HEK293 (cell line): ENCODE measurements at regions not wholly inside any gene's neighbourhood (a gene's known extent, or its start where the extent isn't known, plus 50 kb on each side); places are given as distances from the start of the nearest gene placed in this dataset.

ENCODE experiments used
- CTCF ChIA-PET: fragments of 350-600 bp; formaldehyde crosslinking; extraction: SDS; loops from one replicate; lab custom pipeline; 2021; ENCODE audit warnings: antibody characterized with exemption; lab: Yijun Ruan, JAX
- POLR2A ChIA-PET: fragments of 300-600 bp; formaldehyde crosslinking; extraction: SDS; loops from one replicate; lab custom pipeline; 2020; ENCODE audit warnings: antibody characterized with exemption, inconsistent platforms; lab: Yijun Ruan, JAX
- H3K27ac ChIP-seq: fragments of 200-500 bp; sonication (Bioruptor generic); 2 replicates; pipeline ENCODE4 v1.5.1; 2014; ENCODE audit warnings: low read depth, low read length, control low read depth, inconsistent platforms; ENCODE audit errors: extremely low read depth
- H3K36me3 ChIP-seq, 2 experiments: fragments of 200-500 bp in 1 of 2; sonication (Bioruptor generic) in 1 of 2; 1 replicate in 1 of 2; 2 replicates in 1 of 2; pipeline ENCODE4 v1.5.1; 2014 to 2017; ENCODE audit warnings: inconsistent platforms in 2 of 2, low read length in 2 of 2; ENCODE audit not compliant: control insufficient read depth in 2 of 2, insufficient read depth in 1 of 2
- H3K4me1 ChIP-seq: fragments of 200-500 bp; sonication (Bioruptor generic); 2 replicates; pipeline ENCODE4 v1.5.1; 2014; ENCODE audit warnings: mild to moderate bottlenecking, low read length, inconsistent platforms; ENCODE audit not compliant: control insufficient read depth, insufficient read depth
- H3K4me3 ChIP-seq: 2 replicates; pipeline ENCODE4 v1.5.1; 2011; ENCODE audit warnings: low read depth, mild to moderate bottlenecking, control low read depth, low read length, moderate library complexity
- H3K9me3 ChIP-seq: fragments of 200-500 bp; sonication (Bioruptor generic); 2 replicates; pipeline ENCODE4 v1.5.1; 2014; ENCODE audit warnings: low read depth, low read length, inconsistent platforms; ENCODE audit not compliant: control insufficient read depth, insufficient read depth
- ATF2 ChIP-seq: fragments of 450-650 bp; formaldehyde crosslinking; IDR thresholded peaks from 2 replicates; pipeline ENCODE4 v1.5.1; 2016; ENCODE audit warnings: missing biosample characterization, missing genetic modification characterization, low read depth
- IKZF3 ChIP-seq: fragments of 450-650 bp; IDR thresholded peaks from 2 replicates; pipeline ENCODE4 v1.5.0; 2018; ENCODE audit warnings: missing biosample characterization, mild to moderate bottlenecking, missing genetic modification characterization, moderate library complexity
- KLF1 ChIP-seq: fragments of 450-650 bp; formaldehyde crosslinking; IDR thresholded peaks from 2 replicates; pipeline ENCODE4 v1.5.1; 2016; ENCODE audit warnings: missing biosample characterization, missing genetic modification characterization
- KLF9 ChIP-seq: fragments of 450-650 bp; formaldehyde crosslinking; IDR thresholded peaks from 2 replicates; pipeline ENCODE4 v1.5.1; 2016; ENCODE audit warnings: missing biosample characterization, missing genetic modification characterization, low read depth
- MEIS1 ChIP-seq: sonication (generic); formaldehyde crosslinking; IDR thresholded peaks from 2 replicates; pipeline ENCODE4 v1.8.1; 2022; ENCODE audit warnings: missing genetic modification reagents, mild to moderate bottlenecking, borderline replicate concordance
- OVOL3 ChIP-seq: fragments of 450-650 bp; formaldehyde crosslinking; IDR thresholded peaks from 2 replicates; pipeline ENCODE4 v1.5.1; 2016; ENCODE audit warnings: missing biosample characterization, missing genetic modification characterization
- ZBTB20 ChIP-seq: fragments of 450-650 bp; formaldehyde crosslinking; IDR thresholded peaks from 2 replicates; pipeline ENCODE4 v1.5.1; 2016; ENCODE audit warnings: missing biosample characterization, missing genetic modification characterization
- ZFP3 ChIP-seq: fragments of 450-650 bp; formaldehyde crosslinking; IDR thresholded peaks from 2 replicates; pipeline ENCODE4 v1.5.1; 2016; ENCODE audit warnings: low read depth, missing biosample characterization, missing genetic modification characterization
- ZFP41 ChIP-seq: fragments of 450-650 bp; formaldehyde crosslinking; IDR thresholded peaks from 2 replicates; pipeline ENCODE4 v1.5.1; 2016; ENCODE audit warnings: missing biosample characterization, missing genetic modification characterization, borderline replicate concordance
- ZNF146 ChIP-seq: fragments of 450-650 bp; formaldehyde crosslinking; IDR thresholded peaks from 2 replicates; pipeline ENCODE4 v1.5.1; 2016; ENCODE audit warnings: missing biosample characterization, missing genetic modification characterization
- ZNF221 ChIP-seq: fragments of 450-650 bp; formaldehyde crosslinking; IDR thresholded peaks from 2 replicates; pipeline ENCODE4 v1.5.1; 2017; ENCODE audit warnings: missing biosample characterization, missing genetic modification characterization, borderline replicate concordance
- ZNF24 ChIP-seq: fragments of 450-650 bp; formaldehyde crosslinking; IDR thresholded peaks from 2 replicates; pipeline ENCODE4 v1.5.1; 2016; ENCODE audit warnings: missing biosample characterization, missing genetic modification characterization
- ZNF248 ChIP-seq: fragments of 450-650 bp; formaldehyde crosslinking; IDR thresholded peaks from 2 replicates; pipeline ENCODE4 v1.5.1; 2017; ENCODE audit warnings: missing biosample characterization, missing genetic modification characterization
- ZNF311 ChIP-seq: fragments of 450-650 bp; formaldehyde crosslinking; IDR thresholded peaks from 2 replicates; pipeline ENCODE4 v1.5.1; 2017; ENCODE audit warnings: missing biosample characterization, missing genetic modification characterization, borderline replicate concordance
- ZNF585B ChIP-seq: fragments of 450-650 bp; formaldehyde crosslinking; IDR thresholded peaks from 2 replicates; pipeline ENCODE4 v1.5.1; 2016; ENCODE audit warnings: missing biosample characterization, missing genetic modification characterization
- ZNF623 ChIP-seq: fragments of 450-650 bp; formaldehyde crosslinking; IDR thresholded peaks from 2 replicates; pipeline ENCODE4 v1.5.1; 2016; ENCODE audit warnings: missing biosample characterization, missing genetic modification characterization
- ZNF645 ChIP-seq: fragments of 450-650 bp; formaldehyde crosslinking; IDR thresholded peaks from 2 replicates; pipeline ENCODE4; 2016; ENCODE audit warnings: missing biosample characterization, missing genetic modification characterization
- ZNF692 ChIP-seq: fragments of 450-650 bp; formaldehyde crosslinking; IDR thresholded peaks from 2 replicates; pipeline ENCODE4 v1.5.1; 2016; ENCODE audit warnings: missing biosample characterization, missing genetic modification characterization
- ZNF707 ChIP-seq: fragments of 450-650 bp; formaldehyde crosslinking; IDR thresholded peaks from 2 replicates; pipeline ENCODE4 v1.5.1; 2016; ENCODE audit warnings: missing biosample characterization, missing genetic modification characterization

GRCh38 chr12:119247007-119247719 lies 68.4 kb downstream of the HSPB8 start:
- ChIA-PET POLR2A (no interaction called here), CTCF (interaction anchor here (0.7 to 1.0 kb wide), 2 partner anchors 16 to 210 kb away, joined by 3 to 5 read pairs; no protein-coding TSS in a partner anchor)
- no peaks in the 10 kb centered on the region for H3K4me1 ChIP-seq
- no peak overlapping the region for H3K27ac ChIP-seq
- H3K4me3 ChIP-seq = no peak overlapping the region
- no peaks in the 10 kb centered on the region for H3K36me3 ChIP-seq
- no peak for TF ChIP-seq OVOL3 (tag by site-specific recombination)
- no peak for TF ChIP-seq ZBTB20 (tag by site-specific recombination)
- no peak for TF ChIP-seq ZFP41 (tag by site-specific recombination)
- TF ChIP-seq ZNF585B = no peak
- TF ChIP-seq KLF1 (tag by site-specific recombination) = no peak
- TF ChIP-seq, all 188 proteins: peak for 0
- no peaks in the 10 kb centered on the region for H3K9me3 ChIP-seq

GRCh38 chr12:119247720-119248043 lies 69.0 kb downstream of the HSPB8 start:
- CTCF ChIA-PET = interaction anchor here (1.0 kb wide), 1 partner anchor 211 kb away, joined by 3 read pairs; no protein-coding TSS in a partner anchor
- TF ChIP-seq ZNF623 (tag by site-specific recombination) (no peak), ZNF24 (tag by site-specific recombination) (no peak), ZNF692 (tag by site-specific recombination) (no peak), ZNF248 (tag by site-specific recombination) (no peak), ATF2 (no peak), KLF9 (tag by site-specific recombination) (no peak), MEIS1 (CRISPR knock-in tag) (no peak), ZNF707 (tag by site-specific recombination) (no peak), ZFP3 (tag by site-specific recombination) (no peak)
- Histone ChIP-seq H3K9me3 (no peaks in the 10 kb centered on the region), H3K4me3 (no peak overlapping the region), H3K36me3 (no peaks in the 10 kb centered on the region), H3K4me1 (no peaks in the 10 kb centered on the region), H3K27ac (no peak overlapping the region)
- POLR2A ChIA-PET = no interaction called here

- ChIA-PET POLR2A (no interaction called here), CTCF (no interaction called here)
- H3K9me3 ChIP-seq = no peaks in the 10 kb centered on the region
These were observed 70.8 kb downstream of the HSPB8 start for GRCh38 chr12:119249383-119250155.

GRCh38 chr12:119255314-119255713 lies 76.6 kb downstream of the HSPB8 start:
- no peak for TF ChIP-seq ZNF221
- TF ChIP-seq IKZF3 (tag by site-specific recombination) = no peak
- no peak for TF ChIP-seq ZNF645 (tag by site-specific recombination)
- Histone ChIP-seq H3K27ac (no peak overlapping the region), H3K4me1 (no peaks in the 10 kb centered on the region), H3K4me3 (no peak overlapping the region), H3K36me3 (no peaks in the 10 kb centered on the region), H3K9me3 (no peaks in the 10 kb centered on the region)
- POLR2A ChIA-PET = no interaction called here
- CTCF ChIA-PET = no interaction called here

More at GRCh38 chr12:119249383-119250155, 70.8 kb downstream of the HSPB8 start:
- H3K36me3 ChIP-seq = no peaks in the 10 kb centered on the region
- no peak for TF ChIP-seq ZNF311
- no peak for TF ChIP-seq ZNF146 (tag by site-specific recombination)
- no peak overlapping the region for H3K4me3 ChIP-seq
- H3K4me1 ChIP-seq = no peaks in the 10 kb centered on the region
- H3K27ac ChIP-seq = no peak overlapping the region
